ENCODE measurements at regions not wholly inside any gene's neighbourhood (a gene's known extent, or its start where the extent isn't known, plus 50 kb on each side); places are given as distances from the start of the nearest gene placed in this dataset.
A peak's percentile ranks its signal among the peaks of the same experiment; 100 is the strongest.

DNA sequence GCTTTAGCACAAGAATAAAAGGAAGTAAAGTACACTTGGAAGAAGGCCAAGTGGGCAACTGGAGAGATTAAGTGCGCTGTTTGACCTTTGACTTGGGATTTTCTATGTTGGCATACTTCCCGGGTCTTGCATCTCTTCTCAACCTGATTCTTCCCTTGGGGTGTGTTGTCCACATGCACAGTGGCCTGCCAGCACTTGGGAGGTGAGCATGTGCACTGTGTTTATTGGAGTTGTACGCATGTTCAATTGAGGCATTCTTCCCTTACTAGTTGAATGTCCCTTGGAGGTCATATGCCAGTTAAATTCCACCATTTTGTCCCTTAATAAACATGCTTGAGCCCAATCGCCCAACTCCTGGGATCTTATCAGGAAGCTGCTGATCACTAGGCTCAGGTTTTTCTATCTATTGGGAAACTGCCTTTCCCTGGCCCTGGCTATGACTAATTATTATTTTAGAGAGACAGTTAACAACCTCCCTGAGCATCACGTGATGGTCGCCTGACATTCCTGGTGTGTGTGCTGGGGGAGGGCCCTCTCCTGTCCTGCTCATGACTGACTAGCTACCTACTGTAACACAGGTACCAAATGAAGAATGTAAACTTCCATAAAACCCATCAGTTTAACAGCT lies 62.5 kb upstream of the RAPGEF4 start:
- Mint-ChIP-seq H3K36me3 (ENCODE audit: low read depth) (peaks cover 8% of the 10 kb centered on the region), H3K9me3 (peaks cover 13% of the 10 kb centered on the region), H3K4me1 (peaks cover 22% of the 10 kb centered on the region), H3K4me3 (no peak overlapping the region), H3K27ac (no peak overlapping the region), H3K27me3 (ENCODE audit: low read depth) (no peaks in the 10 kb centered on the region)
- TF ChIP-seq, protein P1, sequence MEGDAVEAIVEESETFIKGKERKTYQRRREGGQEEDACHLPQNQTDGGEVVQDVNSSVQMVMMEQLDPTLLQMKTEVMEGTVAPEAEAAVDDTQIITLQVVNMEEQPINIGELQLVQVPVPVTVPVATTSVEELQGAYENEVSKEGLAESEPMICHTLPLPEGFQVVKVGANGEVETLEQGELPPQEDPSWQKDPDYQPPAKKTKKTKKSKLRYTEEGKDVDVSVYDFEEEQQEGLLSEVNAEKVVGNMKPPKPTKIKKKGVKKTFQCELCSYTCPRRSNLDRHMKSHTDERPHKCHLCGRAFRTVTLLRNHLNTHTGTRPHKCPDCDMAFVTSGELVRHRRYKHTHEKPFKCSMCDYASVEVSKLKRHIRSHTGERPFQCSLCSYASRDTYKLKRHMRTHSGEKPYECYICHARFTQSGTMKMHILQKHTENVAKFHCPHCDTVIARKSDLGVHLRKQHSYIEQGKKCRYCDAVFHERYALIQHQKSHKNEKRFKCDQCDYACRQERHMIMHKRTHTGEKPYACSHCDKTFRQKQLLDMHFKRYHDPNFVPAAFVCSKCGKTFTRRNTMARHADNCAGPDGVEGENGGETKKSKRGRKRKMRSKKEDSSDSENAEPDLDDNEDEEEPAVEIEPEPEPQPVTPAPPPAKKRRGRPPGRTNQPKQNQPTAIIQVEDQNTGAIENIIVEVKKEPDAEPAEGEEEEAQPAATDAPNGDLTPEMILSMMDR (IDR thresholded peaks at IDR 0.05; ENCODE audit: unreplicated experiment in 3 of 3) = no peak

DNA sequence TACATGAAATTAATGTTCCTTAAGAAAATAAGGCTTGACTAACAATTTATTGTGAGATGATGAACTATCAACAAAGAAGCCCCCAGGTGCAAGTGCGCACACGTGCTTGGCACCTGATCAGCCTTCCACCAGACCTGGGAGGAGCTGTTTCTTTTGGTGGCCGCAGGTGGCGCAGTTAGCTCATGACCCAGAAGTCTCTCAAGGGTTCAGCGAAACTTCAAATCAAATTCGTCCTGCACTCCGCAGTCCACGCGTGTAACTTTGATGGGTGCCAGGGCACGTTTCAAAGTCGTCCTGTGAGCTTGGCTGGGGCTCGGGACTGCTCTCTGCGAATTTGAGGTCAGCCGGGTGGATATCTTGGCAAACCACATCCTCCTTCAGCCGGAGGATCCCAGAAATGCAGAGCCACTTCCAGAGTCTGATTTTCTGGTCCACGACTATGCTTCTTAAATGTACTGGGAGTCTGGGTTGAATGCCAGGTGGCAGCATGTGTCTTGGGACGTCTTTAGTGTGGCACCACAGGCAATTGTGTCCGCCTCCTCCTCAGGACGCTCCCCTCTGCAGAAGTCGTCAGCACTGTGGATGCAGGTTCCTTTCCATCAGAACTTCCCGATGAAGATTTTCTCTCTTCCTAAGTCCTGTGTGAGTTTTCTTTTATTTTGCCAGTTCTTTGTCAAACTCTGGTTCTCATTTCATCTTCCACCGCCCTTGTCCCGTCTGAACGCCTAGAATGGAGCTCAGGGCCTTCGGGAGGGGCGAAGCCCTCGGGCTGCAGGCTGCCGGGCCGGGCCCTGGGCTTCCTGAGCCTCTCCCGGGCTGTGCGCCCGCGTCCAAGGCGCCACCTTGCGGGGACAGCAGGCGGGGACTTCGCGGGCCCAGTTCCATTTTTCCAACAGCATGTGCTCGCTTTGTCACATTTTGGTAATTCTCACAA lies 61.3 kb upstream of the RAPGEF4 start:
- Mint-ChIP-seq H3K27ac (no peak overlapping the region), H3K36me3 (ENCODE audit: low read depth) (peaks cover 8% of the 10 kb centered on the region), H3K9me3 (peaks cover 13% of the 10 kb centered on the region), H3K27me3 (ENCODE audit: low read depth) (no peaks in the 10 kb centered on the region), H3K4me1 (peaks cover 22% of the 10 kb centered on the region), H3K4me3 (no peak overlapping the region)
- TF ChIP-seq, protein P1 (IDR thresholded peaks at IDR 0.05; ENCODE audit: unreplicated experiment in 3 of 3) = peak in 1 of 3 experiments; percentile 42

DNA sequence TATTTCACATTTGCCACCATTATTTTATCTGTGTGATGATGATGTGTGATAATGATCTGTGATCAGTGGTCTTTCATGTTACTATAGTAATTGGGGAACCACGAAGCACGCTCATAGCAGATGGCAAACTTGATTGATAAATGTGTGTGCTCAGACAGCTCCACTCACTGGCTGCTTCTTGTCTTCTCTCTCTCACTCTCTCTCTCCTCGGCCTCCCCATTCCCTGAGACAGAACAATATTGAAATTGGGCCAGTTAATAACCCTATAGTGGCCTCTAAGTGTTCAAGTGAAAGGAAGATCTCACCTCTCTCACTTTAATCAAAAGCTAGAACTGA lies 60.7 kb upstream of the RAPGEF4 start:
- no peaks in the 10 kb centered on the region for H3K27me3 Mint-ChIP-seq (ENCODE audit: low read depth)
- TF ChIP-seq, protein P1 (IDR thresholded peaks at IDR 0.05; ENCODE audit: unreplicated experiment in 3 of 3) = no peak
- no peak overlapping the region for H3K27ac Mint-ChIP-seq
- H3K4me3 Mint-ChIP-seq = no peak overlapping the region
- H3K36me3 Mint-ChIP-seq (ENCODE audit: low read depth) = peaks cover 8% of the 10 kb centered on the region
- peaks cover 22% of the 10 kb centered on the region for H3K4me1 Mint-ChIP-seq
- peaks cover 13% of the 10 kb centered on the region for H3K9me3 Mint-ChIP-seq

DNA sequence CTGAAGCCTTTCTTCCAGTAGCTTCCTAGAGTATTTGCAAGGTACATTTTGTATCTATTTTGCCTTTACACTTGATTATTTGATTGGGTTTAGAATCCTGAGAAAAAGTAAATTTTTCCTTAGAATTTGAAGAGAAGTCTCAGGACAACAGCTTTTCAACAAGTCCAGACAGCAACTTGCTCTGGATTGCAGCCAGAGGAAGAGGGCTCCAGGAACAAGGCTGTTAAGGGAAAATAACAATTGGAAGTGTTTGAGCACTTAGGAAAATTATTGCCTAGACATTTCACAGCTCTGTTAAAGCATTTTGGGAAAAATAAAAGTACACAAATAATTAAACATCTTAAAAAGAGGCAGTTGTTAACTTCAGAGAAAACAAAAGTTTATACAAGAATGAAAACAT lies 58.3 kb upstream of the RAPGEF4 start:
- peaks cover 14% of the 10 kb centered on the region for H3K9me3 Mint-ChIP-seq
- no peak overlapping the region for H3K4me3 Mint-ChIP-seq
- TF ChIP-seq, protein P1 (IDR thresholded peaks at IDR 0.05; ENCODE audit: unreplicated experiment in 3 of 3) = no peak
- H3K4me1 Mint-ChIP-seq = peaks cover 30% of the 10 kb centered on the region
- peaks cover 8% of the 10 kb centered on the region for H3K36me3 Mint-ChIP-seq (ENCODE audit: low read depth)
- H3K27ac Mint-ChIP-seq = peak overlapping the region in 1 of 3 experiments; percentile 65
- H3K27me3 Mint-ChIP-seq (ENCODE audit: low read depth) = no peaks in the 10 kb centered on the region

DNA sequence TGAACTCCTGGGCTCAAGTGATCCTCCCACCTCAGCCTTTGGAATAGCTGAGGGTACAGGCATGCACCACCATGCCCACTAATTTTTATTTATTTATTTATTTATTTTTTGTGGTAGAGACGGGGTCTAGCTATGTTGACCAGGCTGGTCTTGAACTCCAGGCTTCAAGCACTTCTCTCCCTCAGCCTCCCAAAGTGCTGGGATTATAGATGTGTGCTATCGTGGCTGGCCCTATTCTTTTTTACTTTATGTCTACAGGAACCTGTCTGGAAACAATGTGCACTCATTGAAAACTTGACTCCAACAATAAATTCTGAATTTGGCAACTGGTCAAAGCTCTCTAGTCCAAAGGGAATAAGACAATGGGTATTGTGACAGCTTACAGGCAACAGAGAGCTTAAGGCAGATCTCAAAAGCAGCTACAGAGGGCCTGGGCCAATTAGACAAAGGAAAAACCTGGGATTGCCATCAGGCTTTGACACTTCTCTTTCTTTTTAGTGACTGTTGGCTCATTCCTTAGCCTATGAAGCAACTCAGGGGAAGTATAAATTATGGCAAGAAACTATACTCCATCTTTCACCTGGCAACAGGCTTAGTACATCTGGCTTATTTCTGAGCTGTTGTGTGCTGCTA lies 55.1 kb upstream of the RAPGEF4 start:
- H3K27me3 Mint-ChIP-seq (ENCODE audit: low read depth) = no peaks in the 10 kb centered on the region
- H3K4me3 Mint-ChIP-seq = no peak overlapping the region
- H3K9me3 Mint-ChIP-seq = peaks cover 19% of the 10 kb centered on the region
- TF ChIP-seq, protein P1 (IDR thresholded peaks at IDR 0.05; ENCODE audit: unreplicated experiment in 3 of 3) = no peak
- peak overlapping the region in 2 of 3 experiments; percentile 26 to 56 for H3K27ac Mint-ChIP-seq
- peaks cover 5% of the 10 kb centered on the region for H3K36me3 Mint-ChIP-seq (ENCODE audit: low read depth)
- peaks cover 28% of the 10 kb centered on the region for H3K4me1 Mint-ChIP-seq
